OCI-M2 (cell line): ENCODE measurements at regions not wholly inside any gene's neighbourhood (a gene's known extent, or its start where the extent isn't known, plus 50 kb on each side); places are given as distances from the start of the nearest gene placed in this dataset.
"Not testable (repeated sequence)": the region's sequence is repeated elsewhere in the genome, so short reads cannot be mapped to it uniquely, and the experiment has no call there.

Experiments used
- DNase-seq: peaks from one replicate; lab custom pipeline; 2025; ENCODE audit not compliant: unreplicated experiment; lab: John Stamatoyannopoulos, UW

GRCh38 chr4:86522349-86522748 is 71.8 kb upstream of the PTPN13 start:
- no peak for DNase-seq

- DNase-seq, result no peak
Measured at GRCh38 chr4:86523333-86523732, 70.8 kb upstream of the PTPN13 start.

GRCh38 chr4:86527713-86528112 is 66.4 kb upstream of the PTPN13 start:
- not testable (repeated sequence) for DNase-seq

- DNase-seq, result no peak
Measured at GRCh38 chr4:86529436-86529835, 64.7 kb upstream of the PTPN13 start.

- DNase-seq, result no peak
Measured at GRCh38 chr4:86530183-86530582, 63.9 kb upstream of the PTPN13 start.

GRCh38 chr4:86531440-86531839 is 62.7 kb upstream of the PTPN13 start:
- DNase-seq, result no peak

- DNase-seq, result no peak
Measured at GRCh38 chr4:86532851-86533250, 61.3 kb upstream of the PTPN13 start.

- no peak for DNase-seq
Measured at GRCh38 chr4:86536151-86536550, 58.0 kb upstream of the PTPN13 start.

GRCh38 chr4:86542319-86543027 is 51.6 kb upstream of the PTPN13 start:
- DNase-seq, result no peak

GRCh38 chr4:86543080-86543479 is 51.0 kb upstream of the PTPN13 start:
- no peak for DNase-seq

- DNase-seq, result no peak
Measured at GRCh38 chr4:86543560-86544309, 50.4 kb upstream of the PTPN13 start.

- no peak for DNase-seq
Measured at GRCh38 chr4:86544310-86544966, 49.7 kb upstream of the PTPN13 start.
